ENCODE measurements at regions not wholly inside any gene's neighbourhood (a gene's known extent, or its start where the extent isn't known, plus 50 kb on each side); places are given as distances from the start of the nearest gene placed in this dataset.

DNA sequence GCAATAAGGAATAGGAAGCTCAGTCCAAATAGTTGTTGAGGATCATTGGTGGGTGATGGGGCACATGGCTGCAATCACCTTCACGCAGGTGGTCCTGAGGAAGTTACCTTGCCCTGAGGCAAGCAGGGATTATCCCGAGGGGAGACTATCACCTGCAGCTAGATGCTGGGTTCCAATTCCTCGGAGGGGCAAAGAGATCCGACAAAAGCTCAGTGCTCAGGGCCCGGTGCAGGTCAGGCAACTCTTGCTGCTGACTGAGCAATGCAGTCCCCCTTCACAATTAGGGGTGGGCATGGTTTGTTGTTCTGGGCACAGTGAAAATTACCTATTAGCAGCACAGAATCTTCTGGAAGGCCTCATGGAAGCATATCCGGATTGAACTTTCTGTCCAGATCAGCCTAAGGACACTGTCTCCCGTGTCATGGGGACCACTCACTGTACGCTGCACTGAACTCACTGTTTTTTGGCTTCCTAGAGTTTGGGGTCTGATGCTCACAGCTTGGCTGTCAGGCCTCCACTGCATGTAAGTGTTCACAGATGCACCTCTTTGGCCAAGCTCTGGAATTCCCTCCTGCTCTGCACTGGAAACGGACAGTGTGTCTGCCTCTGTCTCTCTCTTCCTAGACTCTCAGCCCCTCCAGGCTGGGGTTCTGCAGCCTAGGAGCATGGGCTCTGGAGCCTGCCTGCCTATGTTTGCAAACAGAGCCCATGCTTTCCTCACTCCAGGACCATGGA lies 372.7 kb downstream of the ZNF536 start:
- no peak overlapping the region for H3K27ac Mint-ChIP-seq (ENCODE audit: low read depth, unreplicated experiment)
- H3K4me3 Mint-ChIP-seq (ENCODE audit: unreplicated experiment), result no peak overlapping the region

DNA sequence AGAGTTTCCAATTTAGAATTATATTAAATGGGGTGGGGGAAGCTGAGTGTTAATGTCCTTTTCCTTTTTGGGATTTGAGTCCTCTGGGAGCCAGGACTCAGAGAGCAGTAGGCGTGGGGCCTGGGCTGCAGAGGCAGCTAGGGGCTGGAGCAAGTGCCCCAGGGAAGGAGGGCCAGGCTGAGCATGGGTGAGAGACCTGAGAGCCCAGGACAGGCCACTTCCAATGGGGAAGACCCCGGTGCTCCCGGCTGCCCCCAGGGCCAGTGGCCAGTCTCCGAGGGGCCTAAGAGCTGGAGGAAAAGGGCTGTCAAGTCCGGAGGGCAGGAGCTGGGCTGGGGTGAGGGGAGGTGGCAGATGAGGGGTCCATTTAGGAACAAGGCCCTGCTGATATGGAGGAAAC lies 371.5 kb downstream of the ZNF536 start:
- BruUV-seq (replicated peaks), result no TSS peak
- Mint-ChIP-seq H3K36me3 (ENCODE audit: insufficient read depth, unreplicated experiment) (no peaks in the 10 kb centered on the region), H3K9me3 (ENCODE audit: unreplicated experiment) (peaks cover 46% of the 10 kb centered on the region), H3K4me1 (ENCODE audit: insufficient read depth, unreplicated experiment) (no peaks in the 10 kb centered on the region), H3K4me3 (ENCODE audit: unreplicated experiment) (no peak overlapping the region), H3K27ac (ENCODE audit: low read depth, unreplicated experiment) (no peak overlapping the region), H3K27me3 (ENCODE audit: insufficient read depth, unreplicated experiment) (no peaks in the 10 kb centered on the region)
- intact Hi-C loops (cut with micrococcal nuclease), result no loop called here
- TF ChIP-seq, protein P1, sequence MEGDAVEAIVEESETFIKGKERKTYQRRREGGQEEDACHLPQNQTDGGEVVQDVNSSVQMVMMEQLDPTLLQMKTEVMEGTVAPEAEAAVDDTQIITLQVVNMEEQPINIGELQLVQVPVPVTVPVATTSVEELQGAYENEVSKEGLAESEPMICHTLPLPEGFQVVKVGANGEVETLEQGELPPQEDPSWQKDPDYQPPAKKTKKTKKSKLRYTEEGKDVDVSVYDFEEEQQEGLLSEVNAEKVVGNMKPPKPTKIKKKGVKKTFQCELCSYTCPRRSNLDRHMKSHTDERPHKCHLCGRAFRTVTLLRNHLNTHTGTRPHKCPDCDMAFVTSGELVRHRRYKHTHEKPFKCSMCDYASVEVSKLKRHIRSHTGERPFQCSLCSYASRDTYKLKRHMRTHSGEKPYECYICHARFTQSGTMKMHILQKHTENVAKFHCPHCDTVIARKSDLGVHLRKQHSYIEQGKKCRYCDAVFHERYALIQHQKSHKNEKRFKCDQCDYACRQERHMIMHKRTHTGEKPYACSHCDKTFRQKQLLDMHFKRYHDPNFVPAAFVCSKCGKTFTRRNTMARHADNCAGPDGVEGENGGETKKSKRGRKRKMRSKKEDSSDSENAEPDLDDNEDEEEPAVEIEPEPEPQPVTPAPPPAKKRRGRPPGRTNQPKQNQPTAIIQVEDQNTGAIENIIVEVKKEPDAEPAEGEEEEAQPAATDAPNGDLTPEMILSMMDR (IDR thresholded peaks at IDR 0.05; ENCODE audit: unreplicated experiment), result no peak
- no peak for DNase-seq (ENCODE audit: unreplicated experiment)
- ChIA-PET POLR2A (no interaction called here), CTCF (interaction anchor here (0.6 to 0.7 kb wide), 2 partner anchors 1125 to 1305 kb away, joined by 3 to 6 read pairs; no protein-coding TSS in a partner anchor)

More for the DNA sequence above, 372.7 kb downstream of the ZNF536 start:
- Mint-ChIP-seq H3K4me1 (ENCODE audit: insufficient read depth, unreplicated experiment) (no peaks in the 10 kb centered on the region), H3K36me3 (ENCODE audit: insufficient read depth, unreplicated experiment) (no peaks in the 10 kb centered on the region), H3K27me3 (ENCODE audit: insufficient read depth, unreplicated experiment) (no peaks in the 10 kb centered on the region), H3K9me3 (ENCODE audit: unreplicated experiment) (peaks cover 47% of the 10 kb centered on the region)
- intact Hi-C loops (cut with micrococcal nuclease), result no loop called here
- ChIA-PET POLR2A (no interaction called here), CTCF (no interaction called here)
- no peak for DNase-seq (ENCODE audit: unreplicated experiment)
- no TSS peak for BruUV-seq (replicated peaks)
- TF ChIP-seq, protein P1 (IDR thresholded peaks at IDR 0.05; ENCODE audit: unreplicated experiment), result no peak

DNA sequence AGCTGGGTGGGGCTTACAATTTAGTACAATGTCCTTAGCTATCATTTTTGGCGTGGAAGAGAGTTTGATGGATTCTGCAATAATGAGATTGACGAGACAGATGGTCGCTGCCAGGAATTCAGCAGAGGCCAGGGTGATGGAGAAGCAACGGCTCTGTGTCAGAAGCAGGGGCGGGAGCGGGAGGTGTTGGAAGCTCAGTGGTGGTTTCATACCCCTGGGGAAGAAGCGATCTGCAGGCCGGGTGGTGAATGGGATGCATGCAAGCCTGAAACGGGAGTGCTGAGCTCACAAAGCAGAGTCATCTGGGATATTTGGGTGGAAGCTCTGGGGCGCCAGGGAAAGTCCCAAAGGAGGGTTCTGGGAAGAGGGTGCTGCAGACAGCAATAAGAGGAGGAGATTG lies 370.8 kb downstream of the ZNF536 start:
- TF ChIP-seq, protein P1 (IDR thresholded peaks at IDR 0.05; ENCODE audit: unreplicated experiment), result no peak
- peaks cover 45% of the 10 kb centered on the region for H3K9me3 Mint-ChIP-seq (ENCODE audit: unreplicated experiment)
- H3K27ac Mint-ChIP-seq (ENCODE audit: low read depth, unreplicated experiment), result no peak overlapping the region
- POLR2A ChIA-PET, result no interaction called here
- no peaks in the 10 kb centered on the region for H3K4me1 Mint-ChIP-seq (ENCODE audit: insufficient read depth, unreplicated experiment)
- no peaks in the 10 kb centered on the region for H3K36me3 Mint-ChIP-seq (ENCODE audit: insufficient read depth, unreplicated experiment)
- H3K4me3 Mint-ChIP-seq (ENCODE audit: unreplicated experiment), result no peak overlapping the region
- CTCF ChIA-PET, result interaction anchor here (0.6 to 0.7 kb wide), 3 partner anchors 15 to 1306 kb away, joined by 3 to 6 read pairs (median 5); no protein-coding TSS in a partner anchor
- no TSS peak for BruUV-seq (replicated peaks)
- intact Hi-C loops (cut with micrococcal nuclease), result no loop called here
- no peak for DNase-seq (ENCODE audit: unreplicated experiment)
- H3K27me3 Mint-ChIP-seq (ENCODE audit: insufficient read depth, unreplicated experiment), result no peaks in the 10 kb centered on the region

DNA sequence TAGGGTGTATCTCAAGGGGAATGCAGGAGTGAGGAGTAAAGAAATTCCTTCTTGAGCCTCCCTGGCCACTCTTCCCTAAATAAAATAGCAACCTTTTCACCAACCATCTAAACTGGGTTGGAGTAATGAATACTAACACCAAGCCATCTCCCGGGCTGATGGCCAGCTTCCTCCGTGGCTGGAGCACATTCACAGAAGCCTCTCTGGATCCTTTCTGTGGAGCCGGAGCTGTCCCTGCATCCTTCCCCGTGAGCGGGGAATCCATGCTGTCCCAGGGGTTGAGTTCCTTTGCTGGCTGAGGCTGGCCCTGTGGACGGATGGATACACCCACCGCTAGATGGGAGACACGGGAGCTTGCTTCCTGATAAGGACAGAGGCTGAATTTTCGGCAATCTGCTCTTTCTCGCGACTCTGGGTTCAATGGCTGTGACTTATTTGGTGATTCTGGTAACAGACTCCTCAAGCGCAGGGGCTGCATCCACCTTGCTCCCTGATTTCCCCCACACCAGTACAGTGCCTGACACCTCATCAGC lies 370.3 kb downstream of the ZNF536 start:
- no TSS peak for BruUV-seq (replicated peaks)
- DNase-seq (ENCODE audit: unreplicated experiment), result no peak
- Mint-ChIP-seq H3K4me3 (ENCODE audit: unreplicated experiment) (no peak overlapping the region), H3K36me3 (ENCODE audit: insufficient read depth, unreplicated experiment) (no peaks in the 10 kb centered on the region), H3K9me3 (ENCODE audit: unreplicated experiment) (peaks cover 43% of the 10 kb centered on the region), H3K27me3 (ENCODE audit: insufficient read depth, unreplicated experiment) (no peaks in the 10 kb centered on the region), H3K4me1 (ENCODE audit: insufficient read depth, unreplicated experiment) (no peaks in the 10 kb centered on the region), H3K27ac (ENCODE audit: low read depth, unreplicated experiment) (no peak overlapping the region)
- CTCF ChIA-PET, result interaction anchor here (0.7 kb wide), 1 partner anchor 15 kb away, joined by 5 read pairs; no protein-coding TSS in a partner anchor
- TF ChIP-seq, protein P1 (IDR thresholded peaks at IDR 0.05; ENCODE audit: unreplicated experiment), result no peak
- POLR2A ChIA-PET, result no interaction called here
- intact Hi-C loops (cut with micrococcal nuclease), result no loop called here
